SK-N-SH (cell line): ENCODE measurements at regions not wholly inside any gene's neighbourhood (a gene's known extent, or its start where the extent isn't known, plus 50 kb on each side); places are given as distances from the start of the nearest gene placed in this dataset.

ENCODE experiments used
- CTCF ChIA-PET: fragments of 300-600, 350-600 bp; formaldehyde crosslinking; extraction: SDS; loops from one replicate; lab custom pipeline; 2021; lab: Yijun Ruan, JAX
- POLR2A ChIA-PET: fragments of 350-600 bp; sonication (Branson Sonifier 250); formaldehyde crosslinking; extraction: SDS; loops from one replicate; lab custom pipeline; 2020; ENCODE audit warnings: antibody characterized with exemption, inconsistent platforms; lab: Yijun Ruan, JAX
- DNase-seq: peaks from one replicate; pipeline ENCODE4 v3.0.0; 2012
- H2AFZ ChIP-seq: fragments of 200-600 bp; sonication (generic); 2 replicates; pipeline ENCODE4 v1.8.1; 2016; ENCODE audit warnings: antibody characterized with exemption, mild to moderate bottlenecking, low read depth
- H3F3A ChIP-seq: fragments of 200-600 bp; sonication (generic); replicated peaks from 2 replicates; pipeline ENCODE3; 2016; ENCODE audit warnings: antibody characterized with exemption, mild to moderate bottlenecking; ENCODE audit not compliant: insufficient read depth
- H3K27ac ChIP-seq, 2 experiments: fragments of 200-500 bp in 1 of 2; fragments of 200-600 bp in 1 of 2; sonication (Bioruptor generic) in 1 of 2; sonication (generic), shearing (Covaris generic) in 1 of 2; 2 replicates each; pipeline versions ENCODE4 v1.5.1 to v1.6.1; 2014 to 2016; ENCODE audit warnings: low read depth in 2 of 2, inconsistent platforms in 1 of 2, low read length in 1 of 2, mild to moderate bottlenecking in 1 of 2, mixed read lengths in 1 of 2
- H3K27me3 ChIP-seq: fragments of 200-600 bp; sonication (generic), shearing (Covaris generic); 2 replicates; pipeline ENCODE4 v1.6.1; 2016; ENCODE audit warnings: mixed run types; ENCODE audit not compliant: insufficient read depth
- H3K36me3 ChIP-seq, 2 experiments: fragments of 200-500 bp in 1 of 2; fragments of 200-600 bp in 1 of 2; sonication (Bioruptor generic) in 1 of 2; sonication (generic) in 1 of 2; replicated peaks in 1 of 2; 2 replicates each; pipeline versions ENCODE3 to v1.5.1; 2014 to 2016; ENCODE audit warnings: low read length in 1 of 2, mild to moderate bottlenecking in 1 of 2; ENCODE audit not compliant: insufficient read depth in 2 of 2, control insufficient read depth in 1 of 2
- H3K4me1 ChIP-seq, 2 experiments: fragments of 200-500 bp in 1 of 2; fragments of 200-600 bp in 1 of 2; sonication (Bioruptor generic) in 1 of 2; sonication (generic), shearing (Covaris generic) in 1 of 2; 2 replicates each; pipeline versions ENCODE4 v1.5.1 to v1.6.1; 2014 to 2016; ENCODE audit warnings: low read depth in 1 of 2, low read length in 1 of 2, mixed run types in 1 of 2; ENCODE audit not compliant: insufficient read depth in 2 of 2, control insufficient read depth in 1 of 2
- H3K4me2 ChIP-seq: fragments of 200-600 bp; sonication (generic), shearing (Covaris generic); 2 replicates; pipeline ENCODE4 v1.6.1; 2017; ENCODE audit warnings: mixed run types
- H3K4me3 ChIP-seq, 2 experiments: fragments of 200-500 bp in 1 of 2; fragments of 200-600 bp in 1 of 2; sonication (Bioruptor generic) in 1 of 2; sonication (generic), shearing (Covaris generic) in 1 of 2; 2 replicates each; pipeline versions ENCODE4 v1.5.1 to v1.8.1; 2014 to 2016; ENCODE audit warnings: low read depth in 2 of 2, inconsistent platforms in 1 of 2, low read length in 1 of 2, mild to moderate bottlenecking in 1 of 2, mixed read lengths in 1 of 2, moderate library complexity in 1 of 2
- H3K79me2 ChIP-seq: fragments of 200-600 bp; sonication (generic); 2 replicates; pipeline ENCODE4 v1.8.1; 2017; ENCODE audit warnings: mild to moderate bottlenecking; ENCODE audit not compliant: insufficient read depth
- H3K9ac ChIP-seq: fragments of 200-600 bp; sonication (generic); 2 replicates; pipeline ENCODE4 v1.6.1; 2017; ENCODE audit warnings: mixed run types
- H3K9me2 ChIP-seq: fragments of 200-600 bp; sonication (generic); 2 replicates; pipeline ENCODE4 v1.6.1; 2017; ENCODE audit warnings: mixed run types
- H3K9me3 ChIP-seq: fragments of 200-600 bp; sonication (generic); 2 replicates; pipeline ENCODE4 v1.6.1; 2017; ENCODE audit warnings: mixed run types, mild to moderate bottlenecking, moderate library complexity
- H4K20me1 ChIP-seq: fragments of 200-600 bp; sonication (generic); 2 replicates; pipeline ENCODE4 v1.6.1; 2017; ENCODE audit warnings: mild to moderate bottlenecking, mixed run types; ENCODE audit not compliant: insufficient read depth
- CHD2 ChIP-seq: fragments of 150-350 bp; IDR thresholded peaks from 2 replicates; pipeline ENCODE4 v1.6.1; 2018; ENCODE audit warnings: low read length; ENCODE audit not compliant: partially characterized antibody
- ELF1 ChIP-seq: IDR thresholded peaks from 2 replicates; pipeline ENCODE4 v1.4.0; 2012
- EP300 ChIP-seq, 2 experiments: IDR thresholded peaks; 2 replicates each; pipeline versions ENCODE4 v1.4.0 to v1.6.1; 2012; ENCODE audit warnings: borderline replicate concordance in 1 of 2, low read depth in 1 of 2, low read length in 1 of 2
- FOSL2 ChIP-seq: IDR thresholded peaks from 2 replicates; pipeline ENCODE4 v1.4.0; 2012; ENCODE audit warnings: low read depth, mild to moderate bottlenecking, moderate library complexity, borderline replicate concordance
- FOXJ3 ChIP-seq: sonication (generic); formaldehyde crosslinking; IDR thresholded peaks from 2 replicates; pipeline ENCODE4 v1.5.1; 2020; ENCODE audit warnings: mild to moderate bottlenecking, missing genetic modification reagents
- FOXM1 ChIP-seq: IDR thresholded peaks from 2 replicates; pipeline ENCODE4 v1.4.0; 2012; ENCODE audit warnings: low read depth, mild to moderate bottlenecking
- IRF3 ChIP-seq: fragments of 150-350 bp; IDR thresholded peaks from 2 replicates; pipeline ENCODE4 v1.6.1; 2016; ENCODE audit warnings: mild to moderate bottlenecking, low read depth, low read length
- MEF2A ChIP-seq: IDR thresholded peaks from 2 replicates; pipeline ENCODE4 v1.4.0; 2012; ENCODE audit warnings: low read depth, borderline replicate concordance
- MXI1 ChIP-seq: IDR thresholded peaks from 2 replicates; pipeline ENCODE4 v1.6.1; 2012; ENCODE audit warnings: mild to moderate bottlenecking, low read depth, low read length, improper control_type of control experiment
- NFIC ChIP-seq: IDR thresholded peaks from 2 replicates; pipeline ENCODE4 v1.4.0; 2012; ENCODE audit warnings: borderline replicate concordance
- NRF1 ChIP-seq: IDR thresholded peaks from 2 replicates; pipeline ENCODE4 v1.6.1; 2012; ENCODE audit warnings: low read depth, mild to moderate bottlenecking, low read length
- PBX3 ChIP-seq: IDR thresholded peaks from 2 replicates; pipeline ENCODE4; 2012
- RAD21 ChIP-seq: IDR thresholded peaks from 2 replicates; pipeline ENCODE4 v1.6.1; 2012; ENCODE audit warnings: mild to moderate bottlenecking, low read length
- RXRA ChIP-seq: IDR thresholded peaks from 2 replicates; pipeline ENCODE4 v1.4.0; 2012; ENCODE audit warnings: low read depth, mild to moderate bottlenecking, borderline replicate concordance
- SMC3 ChIP-seq: IDR thresholded peaks from 2 replicates; pipeline ENCODE4 v1.6.1; 2012; ENCODE audit warnings: low read depth, low read length, improper control_type of control experiment
- TAF1 ChIP-seq: IDR thresholded peaks from 2 replicates; pipeline ENCODE4 v1.6.1; 2012; ENCODE audit warnings: low read depth, mild to moderate bottlenecking, low read length, moderate library complexity, borderline replicate concordance
- TEAD4 ChIP-seq: IDR thresholded peaks from 2 replicates; pipeline ENCODE4 v1.4.0; 2012; ENCODE audit warnings: mild to moderate bottlenecking, borderline replicate concordance; ENCODE audit not compliant: insufficient read depth
- USF1 ChIP-seq: IDR thresholded peaks from 2 replicates; pipeline ENCODE4 v1.4.0; 2012; ENCODE audit warnings: low read depth, borderline replicate concordance
- YY1 ChIP-seq: IDR thresholded peaks from 2 replicates; pipeline ENCODE4 v1.4.0; 2012; ENCODE audit warnings: low read depth, mild to moderate bottlenecking
- WGBS: methylation state at CpG from one replicate; pipeline ENCODE4 v1.1.6; 2017; ENCODE audit warnings: low lambda C conversion rate; 5-methylcytosine and 5-hydroxymethylcytosine counted together
- TF ChIP-seq, protein P1 (sequence below): fragments of 150-350 bp; IDR thresholded peaks from 2 replicates; pipeline ENCODE4 v1.6.1; 2017; ENCODE audit warnings: antibody characterized with exemption, low read length, low read depth, borderline replicate concordance
- TF ChIP-seq, protein P2 (sequence below): IDR thresholded peaks from 2 replicates; pipeline ENCODE4 v1.4.0; 2012; ENCODE audit warnings: low read depth, borderline replicate concordance
- TF ChIP-seq, protein P3 (sequence below): IDR thresholded peaks from 2 replicates; pipeline ENCODE4 v1.4.0; 2012; ENCODE audit warnings: low read depth

GRCh38 chr10:55348534-55348933 is 547.5 kb upstream of the PCDH15 start (continued):
- TF ChIP-seq SMC3, result no peak

DNA sequence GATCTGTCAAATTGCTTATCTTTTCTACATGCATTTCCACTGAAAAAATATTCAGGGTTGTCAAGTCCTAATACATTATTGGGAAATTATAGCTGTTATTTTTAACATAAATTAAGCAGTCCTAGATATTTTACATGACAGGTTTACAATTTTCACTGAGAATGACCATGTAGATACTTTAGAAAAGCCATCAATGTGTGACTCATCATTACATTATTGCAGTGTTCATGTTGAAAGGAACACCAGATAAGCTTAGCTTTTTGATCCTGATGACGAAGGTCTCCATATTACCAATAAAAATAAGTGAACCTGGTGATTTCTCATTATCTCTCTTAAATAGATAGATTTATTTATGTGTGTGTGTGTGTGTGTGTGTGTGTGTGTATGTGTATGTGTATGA is 529.5 kb upstream of the PCDH15 start:
- no peaks in the 10 kb centered on the region for H3K9me3 ChIP-seq
- H2AFZ ChIP-seq, result no peak overlapping the region
- H3F3A ChIP-seq, result no peaks in the 10 kb centered on the region
- 59% methylated on average over 1 of the region's 1 CpG for WGBS
- TF ChIP-seq FOSL2 (no peak), RXRA (no peak), MEF2A (no peak), YY1 (no peak), MXI1 (no peak), RAD21 (no peak), FOXM1 (no peak), USF1 (no peak), CHD2 (no peak), NRF1 (no peak), PBX3 (no peak), FOXJ3 (CRISPR knock-in tag) (no peak)
- TF ChIP-seq, protein P1, sequence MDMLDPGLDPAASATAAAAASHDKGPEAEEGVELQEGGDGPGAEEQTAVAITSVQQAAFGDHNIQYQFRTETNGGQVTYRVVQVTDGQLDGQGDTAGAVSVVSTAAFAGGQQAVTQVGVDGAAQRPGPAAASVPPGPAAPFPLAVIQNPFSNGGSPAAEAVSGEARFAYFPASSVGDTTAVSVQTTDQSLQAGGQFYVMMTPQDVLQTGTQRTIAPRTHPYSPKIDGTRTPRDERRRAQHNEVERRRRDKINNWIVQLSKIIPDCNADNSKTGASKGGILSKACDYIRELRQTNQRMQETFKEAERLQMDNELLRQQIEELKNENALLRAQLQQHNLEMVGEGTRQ, result no peak
- H3K4me1 ChIP-seq, result no peaks in the 10 kb centered on the region
- no peaks in the 10 kb centered on the region for H3K27me3 ChIP-seq
- ChIA-PET POLR2A (no interaction called here), CTCF (no interaction called here)
- no peak overlapping the region for H3K4me2 ChIP-seq
- H3K9me2 ChIP-seq, result no peaks in the 10 kb centered on the region
- H3K27ac ChIP-seq, result no peak overlapping the region
- H3K79me2 ChIP-seq, result no peaks in the 10 kb centered on the region
- H4K20me1 ChIP-seq, result no peaks in the 10 kb centered on the region
- no peaks in the 10 kb centered on the region for H3K36me3 ChIP-seq
- no peak for DNase-seq
- H3K4me3 ChIP-seq, result no peak overlapping the region
- H3K9ac ChIP-seq, result no peak overlapping the region

DNA sequence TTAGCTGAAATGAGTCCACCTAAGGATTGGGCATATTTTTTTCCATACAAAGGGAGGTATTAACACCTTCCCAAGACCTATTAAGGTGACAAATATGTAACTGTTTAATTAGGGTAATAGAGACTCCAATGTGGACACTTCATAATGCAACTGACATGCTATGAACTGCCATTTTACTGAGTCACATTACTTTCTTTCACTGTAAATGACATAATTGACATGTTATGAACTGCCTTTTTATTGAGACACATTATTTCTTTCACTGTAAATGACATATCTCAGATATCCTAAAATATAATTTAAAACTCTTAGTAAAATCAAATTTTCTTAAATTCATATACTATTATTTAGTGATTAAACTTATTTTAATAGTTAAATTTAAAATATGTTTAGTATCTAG is 528.8 kb upstream of the PCDH15 start:
- no peaks in the 10 kb centered on the region for H3K4me1 ChIP-seq
- no peak overlapping the region for H2AFZ ChIP-seq
- no peaks in the 10 kb centered on the region for H3F3A ChIP-seq
- H3K27me3 ChIP-seq, result no peaks in the 10 kb centered on the region
- H3K27ac ChIP-seq, result no peak overlapping the region
- ChIA-PET CTCF (interaction anchor here (1.1 to 1.5 kb wide), 2 partner anchors 11 to 15 kb away, joined by 3 to 5 read pairs; no protein-coding TSS in a partner anchor), POLR2A (no interaction called here)
- H3K9me3 ChIP-seq, result no peaks in the 10 kb centered on the region
- no peaks in the 10 kb centered on the region for H4K20me1 ChIP-seq
- no peaks in the 10 kb centered on the region for H3K79me2 ChIP-seq
- no peaks in the 10 kb centered on the region for H3K36me3 ChIP-seq
- TF ChIP-seq IRF3 (no peak), TEAD4 (no peak), RAD21 (no peak), MXI1 (no peak), NFIC (no peak), ELF1 (no peak), YY1 (no peak), TAF1 (no peak), SMC3 (no peak), EP300 (IDR thresholded peaks at IDR 0.05; ENCODE audit: borderline replicate concordance in 1 of 2, low read depth in 1 of 2, low read length in 1 of 2) (no peak)
- TF ChIP-seq, protein P2, sequence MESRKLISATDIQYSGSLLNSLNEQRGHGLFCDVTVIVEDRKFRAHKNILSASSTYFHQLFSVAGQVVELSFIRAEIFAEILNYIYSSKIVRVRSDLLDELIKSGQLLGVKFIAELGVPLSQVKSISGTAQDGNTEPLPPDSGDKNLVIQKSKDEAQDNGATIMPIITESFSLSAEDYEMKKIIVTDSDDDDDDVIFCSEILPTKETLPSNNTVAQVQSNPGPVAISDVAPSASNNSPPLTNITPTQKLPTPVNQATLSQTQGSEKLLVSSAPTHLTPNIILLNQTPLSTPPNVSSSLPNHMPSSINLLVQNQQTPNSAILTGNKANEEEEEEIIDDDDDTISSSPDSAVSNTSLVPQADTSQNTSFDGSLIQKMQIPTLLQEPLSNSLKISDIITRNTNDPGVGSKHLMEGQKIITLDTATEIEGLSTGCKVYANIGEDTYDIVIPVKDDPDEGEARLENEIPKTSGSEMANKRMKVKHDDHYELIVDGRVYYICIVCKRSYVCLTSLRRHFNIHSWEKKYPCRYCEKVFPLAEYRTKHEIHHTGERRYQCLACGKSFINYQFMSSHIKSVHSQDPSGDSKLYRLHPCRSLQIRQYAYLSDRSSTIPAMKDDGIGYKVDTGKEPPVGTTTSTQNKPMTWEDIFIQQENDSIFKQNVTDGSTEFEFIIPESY, result no peak
- TF ChIP-seq, protein P3, sequence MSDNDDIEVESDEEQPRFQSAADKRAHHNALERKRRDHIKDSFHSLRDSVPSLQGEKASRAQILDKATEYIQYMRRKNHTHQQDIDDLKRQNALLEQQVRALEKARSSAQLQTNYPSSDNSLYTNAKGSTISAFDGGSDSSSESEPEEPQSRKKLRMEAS, result no peak
- no peak overlapping the region for H3K4me3 ChIP-seq
- no peak overlapping the region for H3K9ac ChIP-seq
- no peak for DNase-seq
- no peak overlapping the region for H3K4me2 ChIP-seq
- H3K9me2 ChIP-seq, result no peaks in the 10 kb centered on the region
